Mucosa of descending colon (tissue), 3 donors: ENCODE measurements at regions not wholly inside any gene's neighbourhood (a gene's known extent, or its start where the extent isn't known, plus 50 kb on each side); places are given as distances from the start of the nearest gene placed in this dataset.

Source experiments
- ATAC-seq: fragments of 200-7000 bp; cut with Tn5 transposase; one replicate; pipeline ENCODE4 v1.9.1; 2020; ENCODE audit warnings: mild to moderate bottlenecking, moderate library complexity
- DNase-seq, 3 donors: peaks; one replicate each; pipeline ENCODE4 v3.0.0-alpha.2; 2020
- H3K36me3 ChIP-seq: fragments of 200-600 bp; one replicate; pipeline ENCODE4 v1.8.0; 2021; ENCODE audit warnings: low read depth, mild to moderate bottlenecking
- H3K4me1 ChIP-seq: fragments of 200-600 bp; one replicate; pipeline ENCODE4 v1.8.0; 2021; ENCODE audit warnings: low read depth, mild to moderate bottlenecking
- H3K4me3 ChIP-seq: fragments of 200-600 bp; one replicate; pipeline ENCODE4 v1.8.0; 2021; ENCODE audit warnings: mild to moderate bottlenecking
- H3K9me3 ChIP-seq: fragments of 200-600 bp; one replicate; pipeline ENCODE4 v1.8.0; 2021; ENCODE audit warnings: mild to moderate bottlenecking
- CTCF ChIP-seq: fragments of 200-600 bp; IDR thresholded peaks from one replicate; pipeline ENCODE4 v1.8.0; 2022; ENCODE audit warnings: antibody characterized with exemption, mild to moderate bottlenecking
- intact Hi-C, 2 donors: fragments of 100-400 bp; cut with DNase I in 1 of 2; cut with micrococcal nuclease in 1 of 2; formaldehyde crosslinking; loops; one replicate each; pipeline versions ENCODE4 v1.11.0 to v1.11.1; 2022; cut with DNase I, micrococcal nuclease
- donor health status: DM: no; HTN: no; CAD: no; lungs with moderate emphysema.
- donor health status: DM: no; HTN: no; CAD: no.
- donor health status: DM: no; HTN: yes; CAD: no.

- DNase-seq: peak in 1 of 3 donors; percentile 25
- H3K4me1 ChIP-seq: no peaks in the 10 kb centered on the region
- intact Hi-C loops: no loop called here
- H3K9me3 ChIP-seq: peaks cover 2% of the 10 kb centered on the region
- no peak overlapping the region for H3K4me3 ChIP-seq
- no peaks in the 10 kb centered on the region for H3K36me3 ChIP-seq
- peak; percentile 47 for ATAC-seq
- no peak for TF ChIP-seq CTCF
Measured at GRCh38 chr4:184940500-184940899, 77.8 kb upstream of the HELT start.

GRCh38 chr4:184941671-184942418 lies 76.4 kb upstream of the HELT start:
- no peak for TF ChIP-seq CTCF
- intact Hi-C loops: no loop called here
- H3K9me3 ChIP-seq: peaks cover 2% of the 10 kb centered on the region
- no peak overlapping the region for H3K4me3 ChIP-seq
- H3K36me3 ChIP-seq: no peaks in the 10 kb centered on the region
- DNase-seq: no peak
- H3K4me1 ChIP-seq: no peaks in the 10 kb centered on the region
- no peak for ATAC-seq

GRCh38 chr4:184942444-184943425 lies 75.6 kb upstream of the HELT start:
- ATAC-seq (no peak), DNase-seq (no peak)
- Histone ChIP-seq H3K36me3 (no peaks in the 10 kb centered on the region), H3K4me3 (no peak overlapping the region), H3K9me3 (peaks cover 2% of the 10 kb centered on the region), H3K4me1 (no peaks in the 10 kb centered on the region)
- no peak for TF ChIP-seq CTCF
- intact Hi-C loops: no loop called here

- Histone ChIP-seq H3K4me3 (no peak overlapping the region), H3K4me1 (no peaks in the 10 kb centered on the region), H3K36me3 (no peaks in the 10 kb centered on the region), H3K9me3 (no peaks in the 10 kb centered on the region)
- DNase-seq (no peak), ATAC-seq (no peak)
- no peak for TF ChIP-seq CTCF
- intact Hi-C loops: no loop called here
Measured at GRCh38 chr4:184949020-184949419, 69.3 kb upstream of the HELT start.

- Histone ChIP-seq H3K4me1 (no peaks in the 10 kb centered on the region), H3K9me3 (no peaks in the 10 kb centered on the region), H3K36me3 (no peaks in the 10 kb centered on the region), H3K4me3 (no peak overlapping the region)
- ATAC-seq: no peak
- no peak for DNase-seq
- TF ChIP-seq CTCF: no peak
- intact Hi-C loops: no loop called here
Measured at GRCh38 chr4:184950117-184950830, 68.0 kb upstream of the HELT start.
